ENCODE measurements at regions not wholly inside any gene's neighbourhood (a gene's known extent, or its start where the extent isn't known, plus 50 kb on each side); places are given as distances from the start of the nearest gene placed in this dataset.

DNA sequence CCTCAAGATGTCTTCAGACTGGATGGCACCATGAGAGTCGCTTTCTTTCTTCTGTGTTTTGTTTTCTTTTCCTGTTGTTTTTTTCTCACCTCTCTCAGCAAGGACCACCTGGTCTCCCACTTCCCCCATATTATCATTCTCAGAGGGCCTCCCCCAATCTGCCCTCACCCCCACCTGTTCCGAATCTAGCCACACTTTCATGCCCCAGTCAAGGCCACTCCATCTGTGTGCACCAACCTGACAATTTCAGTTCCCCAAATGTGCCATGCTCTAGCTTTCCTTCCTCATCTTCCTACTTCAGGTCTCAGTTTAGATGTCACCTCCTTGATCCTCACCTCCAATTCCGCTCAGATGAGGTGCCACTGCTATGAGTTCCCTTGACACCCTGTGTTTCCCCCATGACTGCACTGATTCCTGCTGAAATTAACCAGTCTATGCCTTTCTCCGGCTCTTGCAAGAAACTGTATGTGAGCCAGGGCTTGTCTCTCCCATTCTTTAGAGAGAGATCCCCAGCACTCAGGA is 146.2 kb downstream of the PLPP3 start:
- DNase-seq (ENCODE audit: low read depth, low spot score), result no peak
- Histone ChIP-seq H3K4me3 (ENCODE audit: low read length) (no peak overlapping the region), H3K27ac (ENCODE audit: low read length) (no peak overlapping the region), H3K9me3 (ENCODE audit: control insufficient read depth, insufficient read depth, low read length) (no peaks in the 10 kb centered on the region), H3K27me3 (ENCODE audit: control insufficient read depth, insufficient read depth, low read length) (no peaks in the 10 kb centered on the region), H3K36me3 (ENCODE audit: control insufficient read depth, insufficient read depth, low read length) (no peaks in the 10 kb centered on the region), H3K4me1 (ENCODE audit: control insufficient read depth, insufficient read depth, low read length) (peaks cover 11% of the 10 kb centered on the region)
- WGBS (ENCODE audit: insufficient coverage, insufficient read length), result no CpG with 5 or more reads among the region's 4 CpGs

DNA sequence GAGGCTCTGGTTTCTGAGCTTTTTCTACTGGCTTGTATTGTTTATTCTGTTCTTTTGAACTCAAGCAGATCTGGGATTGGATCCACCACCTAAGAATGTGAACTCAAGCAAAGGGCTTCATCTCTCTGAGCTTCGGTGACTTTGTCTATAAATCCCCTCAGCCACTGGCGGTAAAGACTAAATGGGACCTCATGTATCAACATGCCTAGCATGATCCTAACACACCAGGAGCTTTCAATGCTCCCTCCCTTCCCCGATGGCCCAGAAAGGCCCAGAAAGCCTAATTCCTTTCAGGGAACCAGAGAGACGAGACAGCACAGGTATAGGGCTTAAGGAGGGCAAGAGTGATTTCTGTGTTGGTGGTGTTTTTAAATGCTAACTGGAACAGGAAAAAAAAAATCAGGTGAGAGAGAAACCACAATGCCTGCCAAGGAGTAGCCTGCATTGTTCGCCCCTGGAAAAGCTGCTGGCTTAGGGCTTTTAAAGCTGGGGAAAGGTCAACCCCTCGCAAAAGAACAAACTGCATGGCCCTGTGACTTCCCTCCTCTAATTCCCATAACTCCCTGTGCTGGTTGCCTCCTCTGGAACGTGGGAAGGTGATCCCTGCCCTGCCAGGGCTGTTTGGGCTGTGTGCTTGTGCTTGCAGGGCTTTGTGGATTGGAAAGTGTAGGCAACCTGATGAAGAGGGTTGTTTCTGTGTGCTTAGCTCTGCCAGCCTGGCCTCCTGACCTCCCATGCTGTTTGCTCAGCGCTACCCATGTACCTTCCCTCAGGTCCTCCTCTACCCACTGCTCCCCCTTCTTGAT is 147.0 kb downstream of the PLPP3 start:
- Histone ChIP-seq H3K9me3 (ENCODE audit: control insufficient read depth, insufficient read depth, low read length) (no peaks in the 10 kb centered on the region), H3K27me3 (ENCODE audit: control insufficient read depth, insufficient read depth, low read length) (no peaks in the 10 kb centered on the region), H3K27ac (ENCODE audit: low read length) (no peak overlapping the region), H3K4me3 (ENCODE audit: low read length) (no peak overlapping the region), H3K4me1 (ENCODE audit: control insufficient read depth, insufficient read depth, low read length) (peaks cover 10% of the 10 kb centered on the region), H3K36me3 (ENCODE audit: control insufficient read depth, insufficient read depth, low read length) (no peaks in the 10 kb centered on the region)
- WGBS (ENCODE audit: insufficient coverage, insufficient read length), result no CpG with 5 or more reads among the region's 8 CpGs
- DNase-seq (ENCODE audit: low read depth, low spot score), result no peak

DNA sequence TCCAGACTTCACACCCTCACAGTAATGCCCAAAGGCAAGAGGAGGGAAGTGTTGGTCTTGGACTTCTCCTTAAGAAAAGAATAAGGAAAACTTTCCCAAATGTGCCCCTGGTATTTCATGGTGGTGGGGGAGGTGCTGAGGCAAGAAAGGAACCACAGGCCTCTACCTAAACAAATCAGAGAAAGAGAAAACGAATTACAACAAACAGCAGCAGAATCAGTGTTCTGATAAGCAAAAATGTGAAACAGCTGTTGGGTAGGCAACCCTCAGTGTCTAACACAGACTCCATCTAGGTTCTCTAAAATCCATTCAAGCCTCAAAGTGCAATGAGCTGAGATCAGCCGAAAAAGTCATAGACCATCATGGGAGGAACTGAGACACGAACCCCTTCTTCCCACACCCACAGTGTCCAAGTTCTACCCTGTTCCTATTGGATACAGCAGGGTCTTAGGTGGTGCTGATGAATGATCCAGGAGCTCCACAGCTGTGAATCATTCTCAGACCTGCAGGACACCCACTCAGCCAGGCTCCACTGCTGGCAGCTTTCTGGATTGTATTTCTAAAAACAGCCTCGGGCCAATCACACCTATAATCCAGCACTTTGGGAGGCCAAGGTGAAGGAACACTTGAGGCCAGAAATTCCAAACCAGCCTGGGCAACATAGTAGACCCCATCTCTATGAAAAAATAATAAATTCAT is 149.1 kb downstream of the PLPP3 start:
- Histone ChIP-seq H3K4me1 (ENCODE audit: control insufficient read depth, insufficient read depth, low read length) (no peaks in the 10 kb centered on the region), H3K27ac (ENCODE audit: low read length) (no peak overlapping the region), H3K9me3 (ENCODE audit: control insufficient read depth, insufficient read depth, low read length) (no peaks in the 10 kb centered on the region), H3K36me3 (ENCODE audit: control insufficient read depth, insufficient read depth, low read length) (no peaks in the 10 kb centered on the region), H3K4me3 (ENCODE audit: low read length) (no peak overlapping the region), H3K27me3 (ENCODE audit: control insufficient read depth, insufficient read depth, low read length) (no peaks in the 10 kb centered on the region)
- no CpG with 5 or more reads among the region's 4 CpGs for WGBS (ENCODE audit: insufficient coverage, insufficient read length)
- no peak for DNase-seq (ENCODE audit: low read depth, low spot score)

DNA sequence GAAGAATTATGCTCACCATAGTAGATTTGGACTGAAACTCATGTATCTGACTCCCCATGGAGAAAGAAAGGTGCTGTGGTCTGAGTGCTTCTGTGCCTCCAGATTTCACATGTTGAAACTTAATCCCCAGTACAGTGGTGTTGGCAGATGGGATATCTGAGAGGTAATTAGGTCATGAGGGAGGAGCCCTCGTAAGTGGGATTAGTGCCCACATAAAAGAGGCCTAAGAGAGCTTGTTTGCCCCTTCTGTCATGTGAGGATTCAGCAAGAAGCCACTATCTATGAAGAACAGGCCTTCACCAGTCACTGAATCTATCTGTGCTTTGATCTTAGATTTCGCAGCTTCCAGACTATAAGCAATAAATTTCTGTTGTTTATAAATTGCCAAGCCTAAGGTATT is 150.1 kb downstream of the PLPP3 start:
- no peak for DNase-seq (ENCODE audit: low read depth, low spot score)
- Histone ChIP-seq H3K27ac (ENCODE audit: low read length) (no peak overlapping the region), H3K27me3 (ENCODE audit: control insufficient read depth, insufficient read depth, low read length) (no peaks in the 10 kb centered on the region), H3K4me1 (ENCODE audit: control insufficient read depth, insufficient read depth, low read length) (0 out of 2 replicates have a peak, but pooled peaks cover 1% of the 10 kb centered on the region), H3K9me3 (ENCODE audit: control insufficient read depth, insufficient read depth, low read length) (no peaks in the 10 kb centered on the region), H3K4me3 (ENCODE audit: low read length) (no peak overlapping the region), H3K36me3 (ENCODE audit: control insufficient read depth, insufficient read depth, low read length) (no peaks in the 10 kb centered on the region)
- no CpG with 5 or more reads among the region's 2 CpGs for WGBS (ENCODE audit: insufficient coverage, insufficient read length)

DNA sequence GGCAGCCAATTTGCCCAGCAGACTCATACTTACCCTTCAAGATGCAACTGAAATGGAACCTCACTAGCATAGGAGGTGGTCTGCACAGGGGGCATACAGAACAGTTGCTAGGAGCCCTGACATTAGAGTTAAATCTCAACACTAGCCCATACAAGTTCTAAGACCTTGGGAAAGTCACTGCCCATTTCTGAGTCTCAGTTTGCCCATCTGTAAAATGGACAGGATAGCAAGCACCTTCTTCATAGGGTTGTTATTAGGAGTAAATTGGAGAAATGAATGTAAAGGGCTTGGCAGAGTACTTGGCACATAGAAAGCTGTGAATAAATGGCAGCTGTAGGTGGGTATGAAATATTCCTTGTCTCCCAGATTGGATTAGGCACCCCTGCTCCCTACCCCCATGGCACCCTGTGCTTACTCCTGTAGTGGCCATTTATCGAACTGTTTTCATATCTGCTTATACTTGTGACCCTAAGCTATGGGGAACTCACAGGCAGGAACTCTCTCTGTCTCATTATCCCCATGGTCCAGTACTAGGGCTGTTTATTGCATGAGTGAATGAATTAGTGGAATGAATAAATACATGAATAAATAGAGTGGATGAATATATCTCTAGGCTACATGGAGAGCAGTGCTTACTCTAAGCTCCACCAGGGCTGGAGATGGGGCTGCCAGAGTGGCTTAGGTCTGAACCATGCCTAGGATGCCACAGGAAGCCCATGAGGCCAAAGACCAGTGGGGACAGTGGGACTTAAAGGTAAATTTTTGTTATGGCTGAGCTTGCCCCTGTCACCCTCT is 152.6 kb downstream of the PLPP3 start:
- no peak for DNase-seq (ENCODE audit: low read depth, low spot score)
- H3K4me3 ChIP-seq (ENCODE audit: low read length), result no peak overlapping the region
- no peaks in the 10 kb centered on the region for H3K9me3 ChIP-seq (ENCODE audit: control insufficient read depth, insufficient read depth, low read length)
- H3K27ac ChIP-seq (ENCODE audit: low read length), result no peak overlapping the region
- 0 out of 2 replicates have a peak, but pooled peaks cover 1% of the 10 kb centered on the region for H3K4me1 ChIP-seq (ENCODE audit: control insufficient read depth, insufficient read depth, low read length)
- WGBS (ENCODE audit: insufficient coverage, insufficient read length), result no CpG with 5 or more reads among the region's 1 CpG
- no peaks in the 10 kb centered on the region for H3K27me3 ChIP-seq (ENCODE audit: control insufficient read depth, insufficient read depth, low read length)
- H3K36me3 ChIP-seq (ENCODE audit: control insufficient read depth, insufficient read depth, low read length), result no peaks in the 10 kb centered on the region

DNA sequence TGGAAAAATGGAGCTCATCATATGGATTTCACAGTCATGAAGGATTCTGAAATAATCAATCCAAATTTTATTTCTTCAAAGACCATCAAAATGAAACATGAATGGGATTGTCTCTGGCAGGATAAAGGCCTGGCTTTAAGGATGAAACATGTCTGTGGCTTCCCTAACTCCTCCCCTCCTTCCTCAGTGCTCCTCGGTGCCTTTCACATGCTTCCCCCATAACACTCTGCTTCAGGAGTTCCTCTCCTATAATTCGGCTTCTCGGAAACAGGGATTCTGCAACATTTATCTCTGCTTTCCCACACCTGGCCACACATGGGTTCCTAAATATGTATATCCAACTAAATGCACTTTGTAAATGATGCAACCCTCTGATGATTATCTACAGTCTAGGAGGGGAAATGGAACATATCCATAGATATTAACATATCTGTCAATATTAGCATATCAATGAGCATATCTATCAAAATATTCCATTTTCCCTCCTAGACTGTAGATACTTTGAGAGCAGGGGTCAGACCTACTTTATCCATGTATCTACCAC is 153.8 kb downstream of the PLPP3 start:
- Histone ChIP-seq H3K27me3 (ENCODE audit: control insufficient read depth, insufficient read depth, low read length) (no peaks in the 10 kb centered on the region), H3K36me3 (ENCODE audit: control insufficient read depth, insufficient read depth, low read length) (no peaks in the 10 kb centered on the region), H3K4me3 (ENCODE audit: low read length) (no peak overlapping the region), H3K4me1 (ENCODE audit: control insufficient read depth, insufficient read depth, low read length) (0 out of 2 replicates have a peak, but pooled peaks cover 1% of the 10 kb centered on the region), H3K27ac (ENCODE audit: low read length) (no peak overlapping the region), H3K9me3 (ENCODE audit: control insufficient read depth, insufficient read depth, low read length) (no peaks in the 10 kb centered on the region)
- DNase-seq (ENCODE audit: low read depth, low spot score), result no peak
- no CpG with 5 or more reads among the region's 3 CpGs for WGBS (ENCODE audit: insufficient coverage, insufficient read length)

DNA sequence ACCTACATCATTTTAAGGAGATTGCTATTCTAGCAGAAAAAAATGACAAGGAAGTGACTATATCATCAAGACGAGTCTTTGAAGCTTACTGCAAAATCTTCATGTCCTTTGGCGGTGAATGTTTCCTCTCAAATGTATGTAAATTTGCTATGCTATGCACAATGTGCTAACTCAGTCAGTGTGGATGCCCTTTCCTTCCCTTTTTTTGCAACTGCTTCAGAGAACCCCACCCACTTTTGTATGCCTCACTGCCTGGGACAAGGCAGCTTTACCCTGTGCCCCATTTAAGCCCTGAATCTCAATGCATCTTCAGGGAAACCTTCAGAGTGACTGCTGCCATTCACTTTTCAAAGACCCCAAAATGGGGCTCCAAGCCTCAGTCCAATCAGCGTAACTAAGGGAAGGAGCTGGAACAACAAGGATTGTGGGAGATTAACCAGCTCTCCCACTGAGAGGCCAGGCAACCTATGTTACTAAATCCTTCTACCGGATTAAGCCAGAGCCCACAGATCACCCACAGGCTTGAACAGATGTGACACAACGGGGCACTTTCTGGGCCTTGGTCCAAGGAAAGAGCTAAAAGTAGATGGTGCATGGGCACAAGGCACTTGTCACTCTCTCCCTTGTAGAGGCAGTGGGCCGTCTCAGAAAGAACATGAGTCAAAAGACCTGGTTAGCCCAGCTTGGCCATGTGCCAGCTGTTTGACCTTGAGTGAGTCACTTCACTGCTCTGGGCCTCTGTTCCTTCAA is 154.4 kb downstream of the PLPP3 start:
- DNase-seq (ENCODE audit: low read depth, low spot score), result no peak
- Histone ChIP-seq H3K4me3 (ENCODE audit: low read length) (no peak overlapping the region), H3K36me3 (ENCODE audit: control insufficient read depth, insufficient read depth, low read length) (no peaks in the 10 kb centered on the region), H3K27me3 (ENCODE audit: control insufficient read depth, insufficient read depth, low read length) (no peaks in the 10 kb centered on the region), H3K4me1 (ENCODE audit: control insufficient read depth, insufficient read depth, low read length) (0 out of 2 replicates have a peak, but pooled peaks cover 1% of the 10 kb centered on the region), H3K27ac (ENCODE audit: low read length) (no peak overlapping the region), H3K9me3 (ENCODE audit: control insufficient read depth, insufficient read depth, low read length) (no peaks in the 10 kb centered on the region)
- no CpG with 5 or more reads among the region's 6 CpGs for WGBS (ENCODE audit: insufficient coverage, insufficient read length)

DNA sequence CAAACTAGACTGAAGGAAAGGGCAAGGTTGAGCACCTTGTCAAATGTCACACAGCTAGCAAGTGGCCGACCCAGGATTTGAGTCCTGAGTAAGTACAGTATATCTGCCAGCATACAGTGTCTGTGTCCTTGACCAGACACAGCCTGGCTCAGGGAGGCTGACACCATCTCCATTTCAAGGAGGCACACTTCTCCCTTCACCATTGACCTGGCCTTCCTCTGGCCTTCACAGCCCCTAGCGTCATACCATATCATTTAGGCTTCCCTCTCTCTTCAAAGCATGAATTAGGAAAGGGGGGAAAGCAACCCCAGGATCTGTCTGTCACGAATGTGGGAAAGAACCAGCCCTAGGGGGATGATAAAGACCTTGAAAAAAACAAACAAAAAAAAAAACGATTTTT is 155.6 kb downstream of the PLPP3 start:
- WGBS (ENCODE audit: insufficient coverage, insufficient read length), result 100% methylated on average over 1 of the region's 4 CpGs
- H3K9me3 ChIP-seq (ENCODE audit: control insufficient read depth, insufficient read depth, low read length), result no peaks in the 10 kb centered on the region
- no peak overlapping the region for H3K27ac ChIP-seq (ENCODE audit: low read length)
- H3K4me1 ChIP-seq (ENCODE audit: control insufficient read depth, insufficient read depth, low read length), result 0 out of 2 replicates have a peak, but pooled peaks cover 1% of the 10 kb centered on the region
- H3K27me3 ChIP-seq (ENCODE audit: control insufficient read depth, insufficient read depth, low read length), result no peaks in the 10 kb centered on the region
- no peaks in the 10 kb centered on the region for H3K36me3 ChIP-seq (ENCODE audit: control insufficient read depth, insufficient read depth, low read length)
- DNase-seq (ENCODE audit: low read depth, low spot score), result no peak
- H3K4me3 ChIP-seq (ENCODE audit: low read length), result no peak overlapping the region

DNA sequence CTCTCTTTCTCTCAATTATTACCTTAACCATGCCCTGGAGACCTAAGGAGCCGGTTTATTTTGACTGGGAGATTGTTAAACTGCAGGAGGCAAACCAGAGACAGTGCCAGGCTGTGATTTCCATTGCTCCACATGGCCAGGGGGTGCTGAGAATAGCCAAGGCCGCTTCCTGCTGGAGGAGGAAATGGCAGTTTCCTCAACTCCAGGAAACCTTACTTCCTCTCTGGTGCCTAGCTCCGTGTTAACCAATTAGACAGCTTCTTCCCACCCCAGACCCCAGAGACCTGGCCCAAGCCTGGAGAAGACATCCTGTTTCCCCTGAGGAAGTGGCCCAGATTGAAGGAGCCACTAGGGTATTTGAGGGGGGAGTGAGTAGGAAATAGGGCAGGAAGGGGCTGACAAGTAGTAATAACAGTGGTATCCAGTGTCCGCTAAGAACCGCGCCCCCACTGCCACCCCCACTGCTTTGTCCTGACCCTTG is 161.2 kb downstream of the PLPP3 start:
- Histone ChIP-seq H3K27me3 (ENCODE audit: control insufficient read depth, insufficient read depth, low read length) (no peaks in the 10 kb centered on the region), H3K9me3 (ENCODE audit: control insufficient read depth, insufficient read depth, low read length) (no peaks in the 10 kb centered on the region), H3K4me3 (ENCODE audit: low read length) (no peak overlapping the region), H3K27ac (ENCODE audit: low read length) (no peak overlapping the region), H3K36me3 (ENCODE audit: control insufficient read depth, insufficient read depth, low read length) (no peaks in the 10 kb centered on the region), H3K4me1 (ENCODE audit: control insufficient read depth, insufficient read depth, low read length) (no peaks in the 10 kb centered on the region)
- DNase-seq (ENCODE audit: low read depth, low spot score), result no peak
- no CpG with 5 or more reads among the region's 6 CpGs for WGBS (ENCODE audit: insufficient coverage, insufficient read length)
